ENCODE measurements at regions not wholly inside any gene's neighbourhood (a gene's known extent, or its start where the extent isn't known, plus 50 kb on each side); places are given as distances from the start of the nearest gene placed in this dataset.

GRCh38 chr1:4851385-4852065 is 197.1 kb downstream of the AJAP1 start:
- intact Hi-C loops (cut with micrococcal nuclease), result no loop called here
- TF ChIP-seq EZH2phosphoT487 (IDR thresholded peaks at IDR 0.05; ENCODE audit: borderline replicate concordance, low read length) (no peak), CTCF (conservative IDR thresholded peaks at IDR 0.05; ENCODE audit: low read depth, low read length) (no peak)
- H3K27ac ChIP-seq (ENCODE audit: low read length), result no peak overlapping the region
- H3K79me2 ChIP-seq (ENCODE audit: low read length), result no peaks in the 10 kb centered on the region
- no peak overlapping the region for H2AFZ ChIP-seq (ENCODE audit: low read length)
- H4K20me1 ChIP-seq (ENCODE audit: low read length), result no peaks in the 10 kb centered on the region
- H3K36me3 ChIP-seq (ENCODE audit: low read depth, low read length), result no peaks in the 10 kb centered on the region
- no peak for ATAC-seq
- peaks cover 6% of the 10 kb centered on the region; the same call in 1 of the 2 replicates for H3K9me3 ChIP-seq (ENCODE audit: low read length)
- no peaks in the 10 kb centered on the region for H3K27me3 ChIP-seq (ENCODE audit: low read length)
- H3K4me3 ChIP-seq (ENCODE audit: low read length), result no peak overlapping the region
- no peak for DNase-seq
- H3K9me2 ChIP-seq (replicated peaks; ENCODE audit: low read length), result no peaks in the 10 kb centered on the region
- no peaks in the 10 kb centered on the region for H3F3A ChIP-seq (ENCODE audit: low read length, unreplicated experiment)
- H3K4me1 ChIP-seq (ENCODE audit: insufficient read depth, low read length), result no peaks in the 10 kb centered on the region
- no peak overlapping the region for H3K4me2 ChIP-seq (ENCODE audit: low read length)
- POLR2A ChIA-PET (ENCODE audit: unreplicated experiment), result interaction anchor here (0.6 kb wide), 1 partner anchor 12 kb away, joined by 6 read pairs; no protein-coding TSS in a partner anchor
- no TSS peak for BruUV-seq (replicated peaks)
- CTCF ChIA-PET, result no interaction called here
- H3K9ac ChIP-seq (ENCODE audit: low read length), result no peak overlapping the region

- no peaks in the 10 kb centered on the region for H3K27me3 ChIP-seq (ENCODE audit: low read length)
- H3K9me2 ChIP-seq (replicated peaks; ENCODE audit: low read length), result no peaks in the 10 kb centered on the region
- H3F3A ChIP-seq (ENCODE audit: low read length, unreplicated experiment), result no peaks in the 10 kb centered on the region
- H3K4me2 ChIP-seq (ENCODE audit: low read length), result no peak overlapping the region
- H3K9me3 ChIP-seq (ENCODE audit: low read length), result peaks cover 15% of the 10 kb centered on the region
- ChIA-PET POLR2A (ENCODE audit: unreplicated experiment) (no interaction called here), CTCF (no interaction called here)
- ATAC-seq (no peak), DNase-seq (no peak)
- no peak overlapping the region for H3K27ac ChIP-seq (ENCODE audit: low read length)
- no TSS peak for BruUV-seq (replicated peaks)
- TF ChIP-seq CTCF (conservative IDR thresholded peaks at IDR 0.05; ENCODE audit: low read depth, low read length) (no peak), EZH2 (IDR thresholded peaks at IDR 0.05; ENCODE audit: low read length, unreplicated experiment) (no peak), EZH2phosphoT487 (IDR thresholded peaks at IDR 0.05; ENCODE audit: borderline replicate concordance, low read length) (no peak)
- no peaks in the 10 kb centered on the region for H3K79me2 ChIP-seq (ENCODE audit: low read length)
- intact Hi-C loops (cut with micrococcal nuclease), result no loop called here
- H3K4me1 ChIP-seq (ENCODE audit: insufficient read depth, low read length), result no peaks in the 10 kb centered on the region
- H2AFZ ChIP-seq (ENCODE audit: low read length), result no peak overlapping the region
- no peak overlapping the region for H3K9ac ChIP-seq (ENCODE audit: low read length)
- H4K20me1 ChIP-seq (ENCODE audit: low read length), result no peaks in the 10 kb centered on the region
- no peak overlapping the region for H3K4me3 ChIP-seq (ENCODE audit: low read length)
- no peaks in the 10 kb centered on the region for H3K36me3 ChIP-seq (ENCODE audit: low read depth, low read length)
Measured at GRCh38 chr1:4848431-4848830, 194.0 kb downstream of the AJAP1 start.

GRCh38 chr1:4847711-4848110 is 193.3 kb downstream of the AJAP1 start:
- no TSS peak for BruUV-seq (replicated peaks)

More at GRCh38 chr1:4847711-4848110, 193.3 kb downstream of the AJAP1 start:
- intact Hi-C loops (cut with micrococcal nuclease), result no loop called here
- H3K79me2 ChIP-seq (ENCODE audit: low read length), result no peaks in the 10 kb centered on the region
- no peak overlapping the region for H3K4me3 ChIP-seq (ENCODE audit: low read length)
- H3K27ac ChIP-seq (ENCODE audit: low read length), result no peak overlapping the region
- POLR2A ChIA-PET (ENCODE audit: unreplicated experiment), result no interaction called here
- H4K20me1 ChIP-seq (ENCODE audit: low read length), result no peaks in the 10 kb centered on the region
- H3K36me3 ChIP-seq (ENCODE audit: low read depth, low read length), result no peaks in the 10 kb centered on the region
- no peak overlapping the region for H3K9ac ChIP-seq (ENCODE audit: low read length)
- no peaks in the 10 kb centered on the region for H3K27me3 ChIP-seq (ENCODE audit: low read length)
- TF ChIP-seq CTCF (conservative IDR thresholded peaks at IDR 0.05; ENCODE audit: low read depth, low read length) (no peak), EZH2 (IDR thresholded peaks at IDR 0.05; ENCODE audit: low read length, unreplicated experiment) (no peak), EZH2phosphoT487 (IDR thresholded peaks at IDR 0.05; ENCODE audit: borderline replicate concordance, low read length) (no peak)
- no peak overlapping the region for H3K4me2 ChIP-seq (ENCODE audit: low read length)
- no peaks in the 10 kb centered on the region for H3F3A ChIP-seq (ENCODE audit: low read length, unreplicated experiment)
- no peak overlapping the region for H2AFZ ChIP-seq (ENCODE audit: low read length)
- ATAC-seq, result no peak
- peaks cover 22% of the 10 kb centered on the region for H3K9me3 ChIP-seq (ENCODE audit: low read length)
- no peaks in the 10 kb centered on the region for H3K9me2 ChIP-seq (replicated peaks; ENCODE audit: low read length)
- CTCF ChIA-PET, result no interaction called here
- DNase-seq, result no peak
- H3K4me1 ChIP-seq (ENCODE audit: insufficient read depth, low read length), result no peaks in the 10 kb centered on the region
